IMR-90 (cell line): ENCODE measurements at regions not wholly inside any gene's neighbourhood (a gene's known extent, or its start where the extent isn't known, plus 50 kb on each side); places are given as distances from the start of the nearest gene placed in this dataset.

ENCODE experiments used
- ATAC-seq: fragments of 200-7000 bp; cut with Tn5 transposase; 2 replicates; pipeline ENCODE4 v1.9.1; 2020; ENCODE audit warnings: low read depth, mild to moderate bottlenecking, moderate library complexity
- BruUV-seq: library from RNA; stranded (reverse); fragments of 400-500 nt; replicated peaks from 2 replicates; lab custom pipeline; 2021; lab: Mats Ljungman, UMichigan
- CTCF ChIA-PET: fragments of 300-600 bp; formaldehyde crosslinking; extraction: SDS; loops from one replicate; lab custom pipeline; 2021; ENCODE audit warnings: antibody characterized with exemption; lab: Yijun Ruan, JAX
- POLR2A ChIA-PET: fragments of 300-600 bp; sonication (Branson Sonifier 250); formaldehyde crosslinking; loops from one replicate; lab custom pipeline; 2022; ENCODE audit warnings: antibody characterized with exemption; ENCODE audit not compliant: unreplicated experiment; lab: Charles Lee
- DNase-seq: peaks from one replicate; pipeline ENCODE4 v3.0.0; 2013
- H2AFZ ChIP-seq: replicated peaks from 2 replicates; pipeline ENCODE3; 2013; ENCODE audit warnings: low read length, mild to moderate bottlenecking; ENCODE audit not compliant: poor library complexity
- H2AK5ac ChIP-seq: 2 replicates; pipeline ENCODE4 v1.6.1; 2013; ENCODE audit warnings: low read depth, low read length, inconsistent platforms
- H2AK9ac ChIP-seq: replicated peaks from 2 replicates; pipeline ENCODE3; 2013; ENCODE audit warnings: mild to moderate bottlenecking, low read depth, low read length, moderate library complexity; ENCODE audit not compliant: poor library complexity
- H2BK120ac ChIP-seq: 2 replicates; pipeline ENCODE4 v1.6.1; 2013; ENCODE audit warnings: low read depth, low read length, inconsistent platforms
- H2BK15ac ChIP-seq: 3 replicates; pipeline ENCODE4 v1.6.1; 2013; ENCODE audit warnings: low read depth, low read length, inconsistent platforms
- H2BK20ac ChIP-seq: 2 replicates; pipeline ENCODE4 v1.6.1; 2013; ENCODE audit warnings: low read depth, mild to moderate bottlenecking, inconsistent platforms, low read length, moderate library complexity
- H2BK5ac ChIP-seq: 2 replicates; pipeline ENCODE4 v1.6.1; 2013; ENCODE audit warnings: mild to moderate bottlenecking, low read depth, low read length, inconsistent platforms; ENCODE audit not compliant: poor library complexity, severe bottlenecking
- H3K14ac ChIP-seq: replicated peaks from 2 replicates; pipeline ENCODE4 v1.6.1; 2013; ENCODE audit warnings: low read depth, low read length, inconsistent platforms
- H3K18ac ChIP-seq: 2 replicates; pipeline ENCODE4 v1.6.1; 2013; ENCODE audit warnings: low read depth, low read length, control low read depth
- H3K23ac ChIP-seq: 2 replicates; pipeline ENCODE4 v1.6.1; 2013; ENCODE audit warnings: low read depth, low read length, inconsistent platforms
- H3K27ac ChIP-seq: 2 replicates; pipeline ENCODE4 v1.5.1; 2013; ENCODE audit warnings: mild to moderate bottlenecking, control low read depth, low read length; ENCODE audit not compliant: insufficient read depth
- H3K27me3 ChIP-seq: 2 replicates; pipeline ENCODE4 v1.6.1; 2013; ENCODE audit warnings: low read length; ENCODE audit not compliant: control insufficient read depth, insufficient read depth
- H3K36me3 ChIP-seq: 2 replicates; pipeline ENCODE4 v1.6.1; 2013; ENCODE audit warnings: low read length, mixed read lengths; ENCODE audit not compliant: control insufficient read depth, insufficient read depth
- H3K4ac ChIP-seq: 2 replicates; pipeline ENCODE4 v1.6.1; 2013; ENCODE audit warnings: low read depth, low read length, inconsistent platforms
- H3K4me1 ChIP-seq: 2 replicates; pipeline ENCODE4 v1.6.1; 2013; ENCODE audit warnings: low read length, mixed read lengths; ENCODE audit not compliant: control insufficient read depth, insufficient read depth
- H3K4me2 ChIP-seq: 2 replicates; pipeline ENCODE4 v1.6.1; 2013; ENCODE audit warnings: low read depth, mild to moderate bottlenecking, control low read depth, low read length, moderate library complexity
- H3K4me3 ChIP-seq: 2 replicates; pipeline ENCODE4 v1.5.1; 2013; ENCODE audit warnings: low read depth, mild to moderate bottlenecking, control low read depth, low read length, moderate library complexity; ENCODE audit not compliant: insufficient read depth
- H3K56ac ChIP-seq: 2 replicates; pipeline ENCODE4 v1.6.1; 2013; ENCODE audit warnings: low read length, inconsistent platforms; ENCODE audit not compliant: insufficient read depth; ENCODE audit errors: extremely low read depth
- H3K79me1 ChIP-seq, 2 experiments: 2 replicates each; pipeline ENCODE4 v1.6.1; 2013; ENCODE audit warnings: low read length in 2 of 2, inconsistent platforms in 1 of 2, low read depth in 1 of 2
- H3K9ac ChIP-seq: 2 replicates; pipeline ENCODE4 v1.6.1; 2013; ENCODE audit warnings: low read depth, low read length, control low read depth
- H3K9me1 ChIP-seq: 2 replicates; pipeline ENCODE4 v1.6.1; 2013; ENCODE audit warnings: low read length, inconsistent platforms; ENCODE audit not compliant: insufficient read depth
- H3K9me3 ChIP-seq: 2 replicates; pipeline ENCODE4 v1.6.1; 2013; ENCODE audit warnings: low read length; ENCODE audit not compliant: control insufficient read depth, insufficient read depth
- H4K20me1 ChIP-seq: 2 replicates; pipeline ENCODE4 v1.6.1; 2013; ENCODE audit warnings: low read length, inconsistent platforms; ENCODE audit not compliant: insufficient read depth
- H4K5ac ChIP-seq: 2 replicates; pipeline ENCODE4 v1.6.1; 2013; ENCODE audit warnings: mild to moderate bottlenecking, low read depth, low read length, control low read depth
- H4K8ac ChIP-seq, 2 experiments: 2 replicates each; pipeline ENCODE4 v1.6.1; 2013; ENCODE audit warnings: low read depth in 2 of 2, low read length in 2 of 2, control low read depth in 1 of 2, inconsistent platforms in 1 of 2
- H4K91ac ChIP-seq: 2 replicates; pipeline ENCODE4 v1.6.1; 2013; ENCODE audit warnings: low read depth, low read length, inconsistent platforms; ENCODE audit not compliant: insufficient read depth
- BHLHE40 ChIP-seq: fragments of 150-350 bp; IDR thresholded peaks from 2 replicates; pipeline ENCODE4 v1.6.1; 2016; ENCODE audit warnings: mild to moderate bottlenecking, low read depth, low read length
- CEBPB ChIP-seq: IDR thresholded peaks from 2 replicates; pipeline ENCODE4 v1.6.1; 2012; ENCODE audit warnings: low read depth, low read length, improper control_type of control experiment
- CHD1 ChIP-seq: IDR thresholded peaks from 2 replicates; pipeline ENCODE4 v1.6.1; 2012; ENCODE audit warnings: low read depth, low read length, improper control_type of control experiment
- CTCF ChIP-seq: conservative IDR thresholded peaks from 2 replicates; pipeline ENCODE4 v1.5.1; 2012; ENCODE audit warnings: mild to moderate bottlenecking, low read depth, low read length, improper control_type of control experiment
- ELK1 ChIP-seq: fragments of 150-350 bp; IDR thresholded peaks from 2 replicates; pipeline ENCODE4 v1.6.1; 2016; ENCODE audit warnings: low read depth, mild to moderate bottlenecking, low read length, moderate library complexity, borderline replicate concordance
- FOS ChIP-seq: fragments of 150-350 bp; IDR thresholded peaks from 2 replicates; pipeline ENCODE4 v1.6.1; 2016; ENCODE audit warnings: low read depth, low read length
- MAFK ChIP-seq: IDR thresholded peaks from 2 replicates; pipeline ENCODE4 v1.6.1; 2012; ENCODE audit warnings: low read depth, low read length, improper control_type of control experiment
- MAZ ChIP-seq: IDR thresholded peaks from 2 replicates; pipeline ENCODE4 v1.6.1; 2012; ENCODE audit warnings: low read depth, mild to moderate bottlenecking, low read length, improper control_type of control experiment, moderate library complexity, borderline replicate concordance
- MXI1 ChIP-seq: IDR thresholded peaks from 2 replicates; pipeline ENCODE4 v1.6.1; 2012; ENCODE audit warnings: low read depth, mild to moderate bottlenecking, low read length, moderate library complexity, borderline replicate concordance
- NFE2L2 ChIP-seq: fragments of 150-350 bp; IDR thresholded peaks from 2 replicates; pipeline ENCODE4 v1.6.1; 2016; ENCODE audit warnings: low read depth, mild to moderate bottlenecking, low read length
- POLR2A ChIP-seq: IDR thresholded peaks from 2 replicates; pipeline ENCODE4 v1.6.1; 2012; ENCODE audit warnings: mild to moderate bottlenecking, low read depth, low read length
- RAD21 ChIP-seq: IDR thresholded peaks from 2 replicates; pipeline ENCODE4 v1.6.1; 2012; ENCODE audit warnings: low read length, improper control_type of control experiment
- RCOR1 ChIP-seq: IDR thresholded peaks from 2 replicates; pipeline ENCODE4 v1.6.1; 2012; ENCODE audit warnings: mild to moderate bottlenecking, low read length, improper control_type of control experiment; ENCODE audit not compliant: insufficient replicate concordance
- RFX5 ChIP-seq: IDR thresholded peaks from 2 replicates; pipeline ENCODE4 v1.8.0; 2012; ENCODE audit warnings: low read depth, mild to moderate bottlenecking, low read length, moderate library complexity
- SMC3 ChIP-seq: fragments of 150-350 bp; IDR thresholded peaks from 2 replicates; pipeline ENCODE4 v1.6.1; 2016; ENCODE audit warnings: low read depth, mild to moderate bottlenecking, antibody characterized with exemption, low read length, moderate library complexity
- USF2 ChIP-seq: fragments of 150-350 bp; IDR thresholded peaks from 2 replicates; pipeline ENCODE4 v1.6.1; 2017; ENCODE audit warnings: mild to moderate bottlenecking, antibody characterized with exemption, low read length, low read depth
- dilution Hi-C: fragments of 300-500 bp; cut with HindIII; formaldehyde crosslinking; loops from one replicate; pipeline ENCODE4 v1.14.3; 2018; ENCODE audit warnings: low sequenced_read_pairs; ENCODE audit not compliant: unreplicated experiment
- in situ Hi-C: fragments of 300-500 bp; cut with MboI; formaldehyde crosslinking; loops from 3 replicates; pipeline ENCODE4 v1.14.3; 2019; ENCODE audit warnings: low sequenced_read_pairs, inconsistent platforms, mixed read lengths
- intact Hi-C: fragments of 100-400 bp; cut with micrococcal nuclease; formaldehyde crosslinking; loops from 2 replicates; pipeline ENCODE4 v1.10.0; 2022

GRCh38 chr6:122050242-122050755, 349.2 kb upstream of the HSF2 start:
- Histone ChIP-seq H2BK120ac (no peak overlapping the region), H3K4me3 (no peak overlapping the region)
- dilution Hi-C loops, result no loop called here

More at GRCh38 chr6:122050242-122050755, 349.2 kb upstream of the HSF2 start:
- no peak overlapping the region for H2AK5ac ChIP-seq
- no peaks in the 10 kb centered on the region for H4K20me1 ChIP-seq
- no peak overlapping the region for H3K4ac ChIP-seq
- peak overlapping the region; percentile 12; the same call in 1 of the 2 replicates for H3K23ac ChIP-seq
- H3K79me1 ChIP-seq, result no peaks in the 10 kb centered on the region
- H3K36me3 ChIP-seq, result no peaks in the 10 kb centered on the region
- peaks cover 2% of the 10 kb centered on the region; the same call in 1 of the 2 replicates for H3K4me1 ChIP-seq
- ATAC-seq, result no peak
- H3K27me3 ChIP-seq, result no peaks in the 10 kb centered on the region
- no peak overlapping the region for H2AFZ ChIP-seq
- no peak overlapping the region for H3K14ac ChIP-seq
- intact Hi-C loops, result no loop called here
- no peak overlapping the region for H2BK15ac ChIP-seq
- DNase-seq, result no peak
- H3K56ac ChIP-seq, result no peak overlapping the region
- H4K5ac ChIP-seq, result no peak overlapping the region
- H3K27ac ChIP-seq, result no peak overlapping the region
- no peak for TF ChIP-seq CEBPB
- no peak for TF ChIP-seq RCOR1
- TF ChIP-seq MAFK, result no peak
- TF ChIP-seq SMC3, result no peak
- TF ChIP-seq CTCF, result no peak
- TF ChIP-seq ELK1, result no peak
- no peak for TF ChIP-seq BHLHE40
- TF ChIP-seq POLR2A, result no peak
- no peak for TF ChIP-seq MAZ
- no peak for TF ChIP-seq FOS
- TF ChIP-seq USF2, result no peak
- TF ChIP-seq CHD1, result no peak
- no peak for TF ChIP-seq MXI1
- TF ChIP-seq RAD21, result no peak
- no peak for TF ChIP-seq RFX5
- TF ChIP-seq NFE2L2, result no peak
- no peak overlapping the region for H4K8ac ChIP-seq
- BruUV-seq, result no TSS peak
- CTCF ChIA-PET, result no interaction called here
- no peak overlapping the region for H2BK20ac ChIP-seq
- H4K91ac ChIP-seq, result no peak overlapping the region
- no peak overlapping the region for H3K9ac ChIP-seq
- no peaks in the 10 kb centered on the region for H3K9me3 ChIP-seq
- POLR2A ChIA-PET, result no interaction called here
- no peak overlapping the region for H3K18ac ChIP-seq
- no peak overlapping the region for H2AK9ac ChIP-seq
- no peak overlapping the region for H2BK5ac ChIP-seq
- in situ Hi-C loops, result no loop called here
- peaks cover 3% of the 10 kb centered on the region for H3K9me1 ChIP-seq
- no peak overlapping the region for H3K4me2 ChIP-seq
